Caco-2 (cell line): ENCODE measurements at regions not wholly inside any gene's neighbourhood (a gene's known extent, or its start where the extent isn't known, plus 50 kb on each side); places are given as distances from the start of the nearest gene placed in this dataset.

Source experiments
- BruUV-seq: library from RNA; stranded (reverse); fragments of 400-500 nt; replicated peaks from 2 replicates; lab custom pipeline; 2021; lab: Mats Ljungman, UMichigan
- CTCF ChIA-PET: fragments of 300-600 bp; sonication (Branson Sonifier 250); formaldehyde crosslinking; loops from one replicate; lab custom pipeline; 2022; ENCODE audit warnings: antibody characterized with exemption; lab: Charles Lee
- POLR2A ChIA-PET: fragments of 300-600 bp; sonication (Branson Sonifier 250); formaldehyde crosslinking; loops from one replicate; lab custom pipeline; 2022; ENCODE audit warnings: antibody characterized with exemption; lab: Charles Lee
- DNase-seq, 2 experiments: peaks; one replicate each; pipeline versions ENCODE4 v3.0.0 to v3.0.0-alpha.2; 2020 to 2022
- H3K27me3 ChIP-seq: replicated peaks from 2 replicates; pipeline ENCODE4 v1.6.0; 2011; ENCODE audit warnings: low read length; ENCODE audit not compliant: control insufficient read depth, insufficient read depth
- H3K36me3 ChIP-seq: 2 replicates; pipeline ENCODE4 v1.5.1; 2011; ENCODE audit warnings: low read length; ENCODE audit not compliant: control insufficient read depth, insufficient read depth
- H3K4me1 ChIP-seq: fragments of 250-450 bp; sonication (Bioruptor Pico); 2 replicates; pipeline ENCODE4 v1.5.1; 2020; ENCODE audit warnings: mild to moderate bottlenecking
- H3K4me3 ChIP-seq: 2 replicates; pipeline ENCODE4 v1.5.1; 2011; ENCODE audit warnings: low read depth, mild to moderate bottlenecking, control low read depth, low read length
- H3K9me3 ChIP-seq: fragments of 250-450 bp; sonication (Bioruptor Pico); 2 replicates; pipeline ENCODE4 v1.5.1; 2020; ENCODE audit warnings: mild to moderate bottlenecking, moderate library complexity
- H3K27ac Mint-ChIP-seq: one replicate; pipeline ENCODE4 v1.8.0; 2022; ENCODE audit warnings: mixed read lengths; ENCODE audit not compliant: unreplicated experiment
- H3K27me3 Mint-ChIP-seq: one replicate; pipeline ENCODE4 v1.8.0; 2022; ENCODE audit warnings: mixed read lengths; ENCODE audit not compliant: insufficient read depth, unreplicated experiment
- H3K36me3 Mint-ChIP-seq: one replicate; pipeline ENCODE4 v1.8.0; 2022; ENCODE audit warnings: mild to moderate bottlenecking, mixed read lengths; ENCODE audit not compliant: insufficient read depth, unreplicated experiment
- H3K4me1 Mint-ChIP-seq: one replicate; pipeline ENCODE4 v1.8.0; 2022; ENCODE audit warnings: low read depth, mixed read lengths; ENCODE audit not compliant: unreplicated experiment
- H3K4me3 Mint-ChIP-seq: one replicate; pipeline ENCODE4 v1.8.0; 2022; ENCODE audit warnings: mild to moderate bottlenecking, moderate library complexity, mixed read lengths; ENCODE audit not compliant: unreplicated experiment
- H3K9me3 Mint-ChIP-seq: one replicate; pipeline ENCODE4 v1.8.0; 2022; ENCODE audit warnings: mixed read lengths; ENCODE audit not compliant: unreplicated experiment
- intact Hi-C: fragments of 100-400 bp; cut with micrococcal nuclease; formaldehyde crosslinking; loops from one replicate; pipeline ENCODE4 v1.10.0; 2022; ENCODE audit not compliant: unreplicated experiment
- TF ChIP-seq, protein P1 (sequence below), 2 experiments: fragments of 200-600 bp in 1 of 2; IDR thresholded peaks; 1 replicate in 1 of 2; 2 replicates in 1 of 2; pipeline versions ENCODE4 v1.5.1 to v1.8.0; 2011 to 2022; ENCODE audit warnings: antibody characterized with exemption in 1 of 2, control low read depth in 1 of 2, inconsistent platforms in 1 of 2, low read depth in 1 of 2, low read length in 1 of 2, mild to moderate bottlenecking in 1 of 2, moderate library complexity in 1 of 2; ENCODE audit not compliant: insufficient read depth in 1 of 2, severe bottlenecking in 1 of 2, unreplicated experiment in 1 of 2

DNA sequence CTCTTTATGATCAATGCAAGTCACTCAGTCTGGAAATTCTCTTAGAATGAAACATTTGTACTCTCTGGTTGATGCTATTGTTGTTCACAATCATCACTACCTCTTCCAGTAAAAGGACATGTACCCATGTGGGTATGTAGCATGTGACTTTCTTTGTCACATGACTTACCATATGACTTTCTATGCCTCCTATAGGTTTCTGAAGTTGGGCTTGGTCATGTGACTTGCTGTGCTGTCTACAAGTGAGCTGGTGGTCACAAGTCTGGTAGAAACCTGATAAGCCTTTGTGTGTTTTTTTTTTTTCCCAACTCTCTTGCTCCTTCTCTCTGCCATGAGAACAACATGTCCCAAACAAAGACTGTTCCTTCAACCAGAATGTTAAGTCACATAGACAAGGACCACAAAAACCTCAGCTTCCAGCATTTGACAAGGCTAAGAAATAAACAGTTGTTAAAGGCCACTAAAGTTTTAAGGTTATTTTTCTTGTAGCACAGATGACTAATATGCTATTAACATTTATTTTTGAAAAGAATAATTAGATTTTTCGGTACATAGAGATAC, 379.2 kb upstream of the SLC35B3 start:
- no peaks in the 10 kb centered on the region for H3K27me3 ChIP-seq
- peaks cover 7% of the 10 kb centered on the region for H3K4me1 ChIP-seq
- no peaks in the 10 kb centered on the region for H3K9me3 ChIP-seq
- no peak for DNase-seq
- BruUV-seq = no TSS peak
- intact Hi-C loops = no loop called here
- CTCF ChIA-PET = no interaction called here
- H3K27me3 Mint-ChIP-seq = no peaks in the 10 kb centered on the region
- H3K4me1 Mint-ChIP-seq = peaks cover 11% of the 10 kb centered on the region
- H3K4me3 ChIP-seq = no peak overlapping the region
- no peak overlapping the region for H3K4me3 Mint-ChIP-seq
- no peaks in the 10 kb centered on the region for H3K9me3 Mint-ChIP-seq
- TF ChIP-seq, protein P1, sequence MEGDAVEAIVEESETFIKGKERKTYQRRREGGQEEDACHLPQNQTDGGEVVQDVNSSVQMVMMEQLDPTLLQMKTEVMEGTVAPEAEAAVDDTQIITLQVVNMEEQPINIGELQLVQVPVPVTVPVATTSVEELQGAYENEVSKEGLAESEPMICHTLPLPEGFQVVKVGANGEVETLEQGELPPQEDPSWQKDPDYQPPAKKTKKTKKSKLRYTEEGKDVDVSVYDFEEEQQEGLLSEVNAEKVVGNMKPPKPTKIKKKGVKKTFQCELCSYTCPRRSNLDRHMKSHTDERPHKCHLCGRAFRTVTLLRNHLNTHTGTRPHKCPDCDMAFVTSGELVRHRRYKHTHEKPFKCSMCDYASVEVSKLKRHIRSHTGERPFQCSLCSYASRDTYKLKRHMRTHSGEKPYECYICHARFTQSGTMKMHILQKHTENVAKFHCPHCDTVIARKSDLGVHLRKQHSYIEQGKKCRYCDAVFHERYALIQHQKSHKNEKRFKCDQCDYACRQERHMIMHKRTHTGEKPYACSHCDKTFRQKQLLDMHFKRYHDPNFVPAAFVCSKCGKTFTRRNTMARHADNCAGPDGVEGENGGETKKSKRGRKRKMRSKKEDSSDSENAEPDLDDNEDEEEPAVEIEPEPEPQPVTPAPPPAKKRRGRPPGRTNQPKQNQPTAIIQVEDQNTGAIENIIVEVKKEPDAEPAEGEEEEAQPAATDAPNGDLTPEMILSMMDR (IDR thresholded peaks at IDR 0.05; ENCODE audit: insufficient read depth in 1 of 2, low read depth in 1 of 2, low read length in 1 of 2, severe bottlenecking in 1 of 2, unreplicated experiment in 1 of 2) = no peak
- POLR2A ChIA-PET = no interaction called here
- H3K36me3 ChIP-seq = no peaks in the 10 kb centered on the region
- no peaks in the 10 kb centered on the region for H3K36me3 Mint-ChIP-seq
- H3K27ac Mint-ChIP-seq = no peak overlapping the region

DNA sequence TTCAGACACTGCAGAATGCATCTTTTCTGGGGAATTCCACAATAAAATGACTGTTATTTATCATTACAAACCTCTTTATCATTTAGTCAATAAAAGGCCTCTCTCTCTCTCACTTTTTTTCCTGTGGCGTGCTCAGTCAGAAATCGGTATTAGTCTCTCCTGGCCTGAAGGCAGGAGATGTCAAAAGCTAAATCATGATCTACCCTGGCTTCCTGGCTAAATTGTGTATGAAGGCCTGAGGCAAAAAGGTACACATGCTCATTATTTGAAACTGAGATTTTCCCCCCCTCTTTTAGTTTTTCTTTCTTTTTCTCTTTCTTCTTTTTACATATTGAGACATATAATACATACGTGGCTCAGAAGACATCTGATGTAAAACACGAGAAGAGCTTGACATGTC, 375.0 kb upstream of the SLC35B3 start:
- H3K4me3 Mint-ChIP-seq = no peak overlapping the region

DNA sequence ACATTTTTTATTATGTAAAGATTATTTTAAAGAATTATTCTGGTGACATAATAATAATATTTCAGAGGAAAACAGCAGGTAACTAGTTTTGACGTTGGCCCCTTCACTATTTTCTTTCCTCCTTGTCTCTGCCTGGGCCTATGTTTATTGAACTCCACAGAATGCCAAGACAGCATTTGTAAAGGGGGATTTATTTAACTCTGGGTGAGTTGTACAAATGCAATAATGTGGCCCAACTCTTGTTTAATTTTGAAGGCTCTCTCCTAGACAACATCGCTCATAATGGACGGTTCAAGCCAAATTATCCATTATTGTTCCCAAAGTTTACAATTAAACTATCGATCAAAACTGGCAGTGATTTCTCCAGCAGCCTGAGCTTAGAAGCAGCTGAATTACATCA, 374.3 kb upstream of the SLC35B3 start:
- Histone ChIP-seq H3K27me3 (no peaks in the 10 kb centered on the region), H3K4me1 (peaks cover 5% of the 10 kb centered on the region; the same call in 1 of the 2 replicates), H3K36me3 (no peaks in the 10 kb centered on the region), H3K4me3 (no peak overlapping the region), H3K9me3 (no peaks in the 10 kb centered on the region)
- ChIA-PET CTCF (no interaction called here), POLR2A (no interaction called here)
- no peak overlapping the region for H3K27ac Mint-ChIP-seq
- H3K4me1 Mint-ChIP-seq = no peaks in the 10 kb centered on the region
- peaks cover 3% of the 10 kb centered on the region for H3K9me3 Mint-ChIP-seq
- DNase-seq = no peak
- TF ChIP-seq, protein P1 (IDR thresholded peaks at IDR 0.05; ENCODE audit: insufficient read depth in 1 of 2, low read depth in 1 of 2, low read length in 1 of 2, severe bottlenecking in 1 of 2, unreplicated experiment in 1 of 2) = no peak
- H3K4me3 Mint-ChIP-seq = no peak overlapping the region
- H3K36me3 Mint-ChIP-seq = no peaks in the 10 kb centered on the region
- H3K27me3 Mint-ChIP-seq = no peaks in the 10 kb centered on the region
- intact Hi-C loops = no loop called here
- no TSS peak for BruUV-seq

More for the DNA sequence above, 375.0 kb upstream of the SLC35B3 start:
- no peaks in the 10 kb centered on the region for H3K36me3 ChIP-seq
- H3K4me1 ChIP-seq = peaks cover 5% of the 10 kb centered on the region; the same call in 1 of the 2 replicates
- no TSS peak for BruUV-seq
- Mint-ChIP-seq H3K9me3 (no peaks in the 10 kb centered on the region), H3K36me3 (no peaks in the 10 kb centered on the region), H3K27ac (no peak overlapping the region), H3K4me1 (no peaks in the 10 kb centered on the region), H3K27me3 (no peaks in the 10 kb centered on the region)
- H3K4me3 ChIP-seq = no peak overlapping the region
- DNase-seq = no peak
- intact Hi-C loops = no loop called here
- ChIA-PET CTCF (no interaction called here), POLR2A (no interaction called here)
- TF ChIP-seq, protein P1 (IDR thresholded peaks at IDR 0.05; ENCODE audit: insufficient read depth in 1 of 2, low read depth in 1 of 2, low read length in 1 of 2, severe bottlenecking in 1 of 2, unreplicated experiment in 1 of 2) = no peak
- no peaks in the 10 kb centered on the region for H3K9me3 ChIP-seq
- no peaks in the 10 kb centered on the region for H3K27me3 ChIP-seq
